ENCODE measurements at regions not wholly inside any gene's neighbourhood (a gene's known extent, or its start where the extent isn't known, plus 50 kb on each side); places are given as distances from the start of the nearest gene placed in this dataset.

DNA sequence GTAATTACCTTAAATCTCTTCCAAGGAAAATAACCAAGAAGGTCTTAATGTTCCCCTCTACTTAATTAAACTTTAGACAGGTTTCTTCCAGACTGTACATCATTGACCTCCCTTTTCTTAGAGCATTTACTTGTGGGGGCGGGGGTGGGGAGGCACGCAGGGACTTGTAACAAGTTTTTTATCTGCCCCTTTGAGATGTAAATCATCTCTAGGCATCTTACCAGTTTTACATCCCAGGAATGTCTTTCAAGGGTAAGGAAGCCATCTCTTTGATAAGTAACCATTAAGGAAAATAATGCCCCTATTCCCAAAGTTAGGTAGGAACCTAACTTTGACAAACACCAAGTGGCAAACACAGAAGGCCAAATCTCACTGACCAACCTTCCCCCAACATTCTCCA, 528.6 kb downstream of the SUCLA2 start (continued):
- TF ChIP-seq PRDM6 (tag by site-specific recombination; IDR thresholded peaks at IDR 0.05) (no peak), ZNF658 (tag by site-specific recombination; IDR thresholded peaks at IDR 0.05) (no peak), ZNF266 (tag by site-specific recombination; IDR thresholded peaks at IDR 0.05; ENCODE audit: low read depth) (no peak), SP2 (tag by site-specific recombination; IDR thresholded peaks at IDR 0.05) (no peak), MEIS1 (CRISPR knock-in tag; IDR thresholded peaks at IDR 0.05; ENCODE audit: borderline replicate concordance) (no peak), ZNF133 (tag by site-specific recombination; IDR thresholded peaks at IDR 0.05) (no peak), ZNF280D (tag by site-specific recombination; IDR thresholded peaks at IDR 0.05) (no peak)

- POLR2A ChIA-PET = no interaction called here
- no peaks in the 10 kb centered on the region for H3K4me1 ChIP-seq (ENCODE audit: control insufficient read depth, insufficient read depth, low read length)
- no peak overlapping the region for H3K27ac ChIP-seq (ENCODE audit: extremely low read depth, low read depth, low read length)
- no peaks in the 10 kb centered on the region for H3K9me3 ChIP-seq (ENCODE audit: control insufficient read depth, insufficient read depth, low read depth, low read length)
- H3K4me3 ChIP-seq (ENCODE audit: low read depth, low read length) = no peak overlapping the region
- CTCF ChIA-PET = interaction anchor here (0.6 kb wide), 1 partner anchor 44 kb away, joined by 4 read pairs; no protein-coding TSS in a partner anchor
- no peak for TF ChIP-seq ZNF223 (tag by site-specific recombination; IDR thresholded peaks at IDR 0.05)
- no peak for TF ChIP-seq ZBTB17 (tag by site-specific recombination; IDR thresholded peaks at IDR 0.05)
- TF ChIP-seq TCF7L2 (IDR thresholded peaks at IDR 0.05; ENCODE audit: borderline replicate concordance, low read depth, low read length) = no peak
- no peak for TF ChIP-seq ZNF747 (tag by site-specific recombination; IDR thresholded peaks at IDR 0.05)
- TF ChIP-seq REPIN1 (tag by site-specific recombination; IDR thresholded peaks at IDR 0.05; ENCODE audit: low read depth) = no peak
- TF ChIP-seq, protein P1, sequence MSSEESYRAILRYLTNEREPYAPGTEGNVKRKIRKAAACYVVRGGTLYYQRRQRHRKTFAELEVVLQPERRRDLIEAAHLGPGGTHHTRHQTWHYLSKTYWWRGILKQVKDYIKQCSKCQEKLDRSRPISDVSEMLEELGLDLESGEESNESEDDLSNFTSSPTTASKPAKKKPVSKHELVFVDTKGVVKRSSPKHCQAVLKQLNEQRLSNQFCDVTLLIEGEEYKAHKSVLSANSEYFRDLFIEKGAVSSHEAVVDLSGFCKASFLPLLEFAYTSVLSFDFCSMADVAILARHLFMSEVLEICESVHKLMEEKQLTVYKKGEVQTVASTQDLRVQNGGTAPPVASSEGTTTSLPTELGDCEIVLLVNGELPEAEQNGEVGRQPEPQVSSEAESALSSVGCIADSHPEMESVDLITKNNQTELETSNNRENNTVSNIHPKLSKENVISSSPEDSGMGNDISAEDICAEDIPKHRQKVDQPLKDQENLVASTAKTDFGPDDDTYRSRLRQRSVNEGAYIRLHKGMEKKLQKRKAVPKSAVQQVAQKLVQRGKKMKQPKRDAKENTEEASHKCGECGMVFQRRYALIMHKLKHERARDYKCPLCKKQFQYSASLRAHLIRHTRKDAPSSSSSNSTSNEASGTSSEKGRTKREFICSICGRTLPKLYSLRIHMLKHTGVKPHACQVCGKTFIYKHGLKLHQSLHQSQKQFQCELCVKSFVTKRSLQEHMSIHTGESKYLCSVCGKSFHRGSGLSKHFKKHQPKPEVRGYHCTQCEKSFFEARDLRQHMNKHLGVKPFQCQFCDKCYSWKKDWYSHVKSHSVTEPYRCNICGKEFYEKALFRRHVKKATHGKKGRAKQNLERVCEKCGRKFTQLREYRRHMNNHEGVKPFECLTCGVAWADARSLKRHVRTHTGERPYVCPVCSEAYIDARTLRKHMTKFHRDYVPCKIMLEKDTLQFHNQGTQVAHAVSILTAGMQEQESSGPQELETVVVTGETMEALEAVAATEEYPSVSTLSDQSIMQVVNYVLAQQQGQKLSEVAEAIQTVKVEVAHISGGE (tag by site-specific recombination; conservative IDR thresholded peaks at IDR 0.05; ENCODE audit: low read depth) = no peak
- TF ChIP-seq EGR2 (tag by site-specific recombination; IDR thresholded peaks at IDR 0.05; ENCODE audit: low read depth) = no peak
- TF ChIP-seq ZBTB21 (tag by site-specific recombination; IDR thresholded peaks at IDR 0.05) = no peak
- TF ChIP-seq HOXD13 (CRISPR knock-in tag; IDR thresholded peaks at IDR 0.05; ENCODE audit: borderline replicate concordance) = no peak
- H3K36me3 ChIP-seq (ENCODE audit: control insufficient read depth in 2 of 2, insufficient read depth in 1 of 2, low read length in 2 of 2) = no peaks in the 10 kb centered on the region
These were observed 537.3 kb downstream of the SUCLA2 start for GRCh38 chr13:47463726-47464125.

- H3K9me3 ChIP-seq (ENCODE audit: control insufficient read depth, insufficient read depth, low read depth, low read length) = no peaks in the 10 kb centered on the region
- H3K4me1 ChIP-seq (ENCODE audit: control insufficient read depth, insufficient read depth, low read length) = no peaks in the 10 kb centered on the region
- ChIA-PET POLR2A (no interaction called here), CTCF (interaction anchor here (0.6 kb wide), 1 partner anchor 43 kb away, joined by 4 read pairs; no protein-coding TSS in a partner anchor)
- H3K36me3 ChIP-seq (ENCODE audit: control insufficient read depth in 2 of 2, insufficient read depth in 1 of 2, low read length in 2 of 2) = no peaks in the 10 kb centered on the region
- H3K27ac ChIP-seq (ENCODE audit: extremely low read depth, low read depth, low read length) = no peak overlapping the region
- H3K4me3 ChIP-seq (ENCODE audit: low read depth, low read length) = no peak overlapping the region
- TF ChIP-seq, protein P2, sequence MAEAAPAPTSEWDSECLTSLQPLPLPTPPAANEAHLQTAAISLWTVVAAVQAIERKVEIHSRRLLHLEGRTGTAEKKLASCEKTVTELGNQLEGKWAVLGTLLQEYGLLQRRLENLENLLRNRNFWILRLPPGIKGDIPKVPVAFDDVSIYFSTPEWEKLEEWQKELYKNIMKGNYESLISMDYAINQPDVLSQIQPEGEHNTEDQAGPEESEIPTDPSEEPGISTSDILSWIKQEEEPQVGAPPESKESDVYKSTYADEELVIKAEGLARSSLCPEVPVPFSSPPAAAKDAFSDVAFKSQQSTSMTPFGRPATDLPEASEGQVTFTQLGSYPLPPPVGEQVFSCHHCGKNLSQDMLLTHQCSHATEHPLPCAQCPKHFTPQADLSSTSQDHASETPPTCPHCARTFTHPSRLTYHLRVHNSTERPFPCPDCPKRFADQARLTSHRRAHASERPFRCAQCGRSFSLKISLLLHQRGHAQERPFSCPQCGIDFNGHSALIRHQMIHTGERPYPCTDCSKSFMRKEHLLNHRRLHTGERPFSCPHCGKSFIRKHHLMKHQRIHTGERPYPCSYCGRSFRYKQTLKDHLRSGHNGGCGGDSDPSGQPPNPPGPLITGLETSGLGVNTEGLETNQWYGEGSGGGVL (tag by site-specific recombination; IDR thresholded peaks at IDR 0.05) = no peak
- TF ChIP-seq ZNF426 (tag by site-specific recombination; IDR thresholded peaks at IDR 0.05) = no peak
- TF ChIP-seq ZNF404 (tag by site-specific recombination; IDR thresholded peaks at IDR 0.05) = no peak
- TF ChIP-seq AEBP2 (tag by site-specific recombination; IDR thresholded peaks at IDR 0.05; ENCODE audit: borderline replicate concordance) = no peak
- no peak for TF ChIP-seq KLF8 (tag by site-specific recombination; IDR thresholded peaks at IDR 0.05)
- TF ChIP-seq ZNF112 (tag by site-specific recombination; IDR thresholded peaks at IDR 0.05) = no peak
- no peak for TF ChIP-seq ZNF670 (tag by site-specific recombination; IDR thresholded peaks at IDR 0.05; ENCODE audit: low read depth)
- no peak for TF ChIP-seq YY2 (tag by site-specific recombination; IDR thresholded peaks at IDR 0.05)
These were observed 538.1 kb downstream of the SUCLA2 start for GRCh38 chr13:47463002-47463401.
